ENCODE measurements at regions not wholly inside any gene's neighbourhood (a gene's known extent, or its start where the extent isn't known, plus 50 kb on each side); places are given as distances from the start of the nearest gene placed in this dataset.

GRCh38 chr10:44185315-44185666, 199.6 kb downstream of the CXCL12 start:
- TF ChIP-seq, protein P1, sequence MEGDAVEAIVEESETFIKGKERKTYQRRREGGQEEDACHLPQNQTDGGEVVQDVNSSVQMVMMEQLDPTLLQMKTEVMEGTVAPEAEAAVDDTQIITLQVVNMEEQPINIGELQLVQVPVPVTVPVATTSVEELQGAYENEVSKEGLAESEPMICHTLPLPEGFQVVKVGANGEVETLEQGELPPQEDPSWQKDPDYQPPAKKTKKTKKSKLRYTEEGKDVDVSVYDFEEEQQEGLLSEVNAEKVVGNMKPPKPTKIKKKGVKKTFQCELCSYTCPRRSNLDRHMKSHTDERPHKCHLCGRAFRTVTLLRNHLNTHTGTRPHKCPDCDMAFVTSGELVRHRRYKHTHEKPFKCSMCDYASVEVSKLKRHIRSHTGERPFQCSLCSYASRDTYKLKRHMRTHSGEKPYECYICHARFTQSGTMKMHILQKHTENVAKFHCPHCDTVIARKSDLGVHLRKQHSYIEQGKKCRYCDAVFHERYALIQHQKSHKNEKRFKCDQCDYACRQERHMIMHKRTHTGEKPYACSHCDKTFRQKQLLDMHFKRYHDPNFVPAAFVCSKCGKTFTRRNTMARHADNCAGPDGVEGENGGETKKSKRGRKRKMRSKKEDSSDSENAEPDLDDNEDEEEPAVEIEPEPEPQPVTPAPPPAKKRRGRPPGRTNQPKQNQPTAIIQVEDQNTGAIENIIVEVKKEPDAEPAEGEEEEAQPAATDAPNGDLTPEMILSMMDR (IDR thresholded peaks at IDR 0.05; ENCODE audit: low read length), result no peak
- TF ChIP-seq EZH2 (optimal IDR thresholded peaks at IDR 0.05; ENCODE audit: low read depth, low read length), result no peak
